ENCODE measurements at regions not wholly inside any gene's neighbourhood (a gene's known extent, or its start where the extent isn't known, plus 50 kb on each side); places are given as distances from the start of the nearest gene placed in this dataset.

GRCh38 chr20:40390654-40391053 lies 298.4 kb downstream of the MAFB start:
- no peak for DNase-seq (ENCODE audit: low spot score in 2 of 2, unreplicated experiment in 2 of 2)
- Mint-ChIP-seq H3K27ac (no peak overlapping the region), H3K36me3 (no peaks in the 10 kb centered on the region), H3K4me3 (no peak overlapping the region), H3K27me3 (ENCODE audit: low read depth) (peaks cover 4% of the 10 kb centered on the region), H3K4me1 (no peaks in the 10 kb centered on the region), H3K9me3 (peaks cover 14% of the 10 kb centered on the region)
- no peak for TF ChIP-seq CTCF (IDR thresholded peaks at IDR 0.05; ENCODE audit: unreplicated experiment)

GRCh38 chr20:40370800-40371199 lies 318.2 kb downstream of the MAFB start:
- Mint-ChIP-seq H3K36me3 (peaks cover 3% of the 10 kb centered on the region), H3K27me3 (ENCODE audit: low read depth) (no peaks in the 10 kb centered on the region), H3K4me1 (no peaks in the 10 kb centered on the region), H3K27ac (no peak overlapping the region), H3K4me3 (no peak overlapping the region), H3K9me3 (peaks cover 11% of the 10 kb centered on the region)
- DNase-seq (ENCODE audit: low spot score in 2 of 2, unreplicated experiment in 2 of 2), result no peak
- TF ChIP-seq CTCF (IDR thresholded peaks at IDR 0.05; ENCODE audit: unreplicated experiment), result no peak

GRCh38 chr20:40368876-40369275 lies 320.2 kb downstream of the MAFB start:
- TF ChIP-seq CTCF (IDR thresholded peaks at IDR 0.05; ENCODE audit: unreplicated experiment), result no peak
- peaks cover 6% of the 10 kb centered on the region for H3K27me3 Mint-ChIP-seq (ENCODE audit: low read depth)
- DNase-seq (ENCODE audit: low spot score in 2 of 2, unreplicated experiment in 2 of 2), result no peak

GRCh38 chr20:40361916-40362315 lies 327.1 kb downstream of the MAFB start:
- no peaks in the 10 kb centered on the region for H3K4me1 Mint-ChIP-seq
- no peaks in the 10 kb centered on the region for H3K36me3 Mint-ChIP-seq
- H3K27me3 Mint-ChIP-seq (ENCODE audit: low read depth), result peaks cover 17% of the 10 kb centered on the region
- DNase-seq (ENCODE audit: low spot score in 2 of 2, unreplicated experiment in 2 of 2), result no peak
- no peak overlapping the region for H3K27ac Mint-ChIP-seq
- H3K4me3 Mint-ChIP-seq, result no peak overlapping the region
- H3K9me3 Mint-ChIP-seq, result no peaks in the 10 kb centered on the region
- TF ChIP-seq CTCF (IDR thresholded peaks at IDR 0.05; ENCODE audit: unreplicated experiment), result no peak

More at GRCh38 chr20:40368876-40369275, 320.2 kb downstream of the MAFB start:
- no peaks in the 10 kb centered on the region for H3K36me3 Mint-ChIP-seq
- no peaks in the 10 kb centered on the region for H3K4me1 Mint-ChIP-seq
- no peaks in the 10 kb centered on the region for H3K9me3 Mint-ChIP-seq
- no peak overlapping the region for H3K4me3 Mint-ChIP-seq
- no peak overlapping the region for H3K27ac Mint-ChIP-seq

- Mint-ChIP-seq H3K4me3 (no peak overlapping the region), H3K36me3 (no peaks in the 10 kb centered on the region), H3K4me1 (no peaks in the 10 kb centered on the region), H3K9me3 (peaks cover 7% of the 10 kb centered on the region), H3K27ac (no peak overlapping the region), H3K27me3 (ENCODE audit: low read depth) (peaks cover 22% of the 10 kb centered on the region)
- no peak for DNase-seq (ENCODE audit: low spot score in 2 of 2, unreplicated experiment in 2 of 2)
- no peak for TF ChIP-seq CTCF (IDR thresholded peaks at IDR 0.05; ENCODE audit: unreplicated experiment)
These were observed 329.7 kb downstream of the MAFB start for GRCh38 chr20:40359131-40359912.

Data from mesothelial cell of epicardium (in vitro differentiated cells).